ENCODE measurements at regions not wholly inside any gene's neighbourhood (a gene's known extent, or its start where the extent isn't known, plus 50 kb on each side); places are given as distances from the start of the nearest gene placed in this dataset.

GRCh38 chr4:114316789-114317188 is 281.8 kb upstream of the UGT8 start:
- TF ChIP-seq CTCF (conservative IDR thresholded peaks at IDR 0.05; ENCODE audit: low read length) (no peak), EZH2phosphoT487 (IDR thresholded peaks at IDR 0.05; ENCODE audit: borderline replicate concordance, low read depth, low read length) (no peak)

All from OCI-LY7 (cell line).